Body of pancreas (tissue), 4 donors: ENCODE measurements at regions not wholly inside any gene's neighbourhood (a gene's known extent, or its start where the extent isn't known, plus 50 kb on each side); places are given as distances from the start of the nearest gene placed in this dataset.

Experiments used
- CTCF ChIP-seq, 7 experiments: fragments of 450-650 bp in 4 of 7; fragments of 200-600 bp in 3 of 7; sonication (generic) in 3 of 7; IDR thresholded peaks; one replicate each; pipeline ENCODE4 v1.5.1; 2016 to 2019; ENCODE audit warnings: antibody characterized with exemption in 7 of 7
- POLR2A ChIP-seq, 3 donors: fragments of 450-650 bp; IDR thresholded peaks; one replicate each; pipeline ENCODE4 v1.6.1; 2016; ENCODE audit warnings: antibody characterized with exemption in 3 of 3, mild to moderate bottlenecking in 2 of 3

- TF ChIP-seq POLR2A (IDR thresholded peaks at IDR 0.05) (no peak), CTCF (IDR thresholded peaks at IDR 0.05) (no peak)
Observed at GRCh38 chr5:135160036-135160675, 126.1 kb upstream of the PITX1 start.
